Endothelial cell of umbilical vein (primary cell): ENCODE measurements at regions not wholly inside any gene's neighbourhood (a gene's known extent, or its start where the extent isn't known, plus 50 kb on each side); places are given as distances from the start of the nearest gene placed in this dataset.

Experiments
- CTCF ChIP-seq, 2 donors: IDR thresholded peaks; 1 replicate in 1 of 2; 2 replicates in 1 of 2; pipeline ENCODE4 v1.5.1; 2011; ENCODE audit warnings: low read length in 2 of 2, mild to moderate bottlenecking in 2 of 2, moderate library complexity in 2 of 2, control low read depth in 1 of 2, inconsistent platforms in 1 of 2, low read depth in 1 of 2; ENCODE audit not compliant: insufficient read depth in 1 of 2; ENCODE audit errors: extremely low read depth in 1 of 2
- EZH2 ChIP-seq: IDR thresholded peaks from 2 replicates; pipeline ENCODE4 v1.6.1; 2012; ENCODE audit warnings: borderline replicate concordance, low read depth, mild to moderate bottlenecking, moderate library complexity, low read length, inconsistent platforms; ENCODE audit not compliant: severe bottlenecking
- MYC ChIP-seq: IDR thresholded peaks from one replicate; pipeline ENCODE4 v1.6.1; 2011; ENCODE audit warnings: mild to moderate bottlenecking, low read depth, low read length
- POLR2A ChIP-seq: IDR thresholded peaks from 2 replicates; pipeline ENCODE4 v1.6.1; 2012; ENCODE audit warnings: low read depth, mild to moderate bottlenecking, control low read depth, low read length
- POLR2AphosphoS5 ChIP-seq: IDR thresholded peaks from 2 replicates; pipeline ENCODE4 v1.6.1; 2012; ENCODE audit warnings: low read depth, mild to moderate bottlenecking, control low read depth, low read length, moderate library complexity; ENCODE audit not compliant: insufficient read depth
- TF ChIP-seq, protein P1 (sequence below): IDR thresholded peaks from 2 replicates; pipeline ENCODE4 v1.6.1; 2011; ENCODE audit not compliant: insufficient read depth, insufficient read length

DNA sequence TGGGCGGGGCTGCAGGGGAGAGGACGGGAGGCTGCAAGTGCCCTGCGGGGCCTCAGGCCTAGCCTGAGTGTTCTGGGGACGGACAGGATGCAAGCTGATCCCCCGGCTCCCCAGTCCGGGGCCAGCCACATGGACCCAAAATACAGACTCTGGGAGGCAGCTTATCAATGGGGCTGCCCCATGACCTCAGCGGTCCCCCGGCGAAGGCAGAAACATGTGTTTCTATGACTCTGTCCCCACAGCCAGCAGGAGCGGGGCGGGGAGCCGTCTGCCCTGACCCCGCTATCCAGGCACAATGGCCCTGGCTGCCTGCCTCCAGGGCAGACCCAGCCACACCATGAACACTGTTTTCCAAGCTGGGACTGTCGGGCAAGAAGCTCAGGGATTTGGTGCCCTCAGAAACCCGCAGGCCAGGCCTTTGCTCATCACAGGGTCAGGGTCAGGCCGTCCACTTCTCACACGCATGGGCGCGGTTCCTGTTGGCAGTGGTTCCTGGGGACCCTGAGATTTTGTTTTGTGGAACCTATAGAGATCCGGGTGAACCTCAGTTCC lies 75.0 kb downstream of the RFLNA start:
- TF ChIP-seq POLR2A (no peak), EZH2 (no peak), CTCF (IDR thresholded peaks at IDR 0.05; ENCODE audit: extremely low read depth in 1 of 2, insufficient read depth in 1 of 2, low read depth in 1 of 2, low read length in 2 of 2) (no peak), POLR2AphosphoS5 (no peak), MYC (no peak)
- TF ChIP-seq, protein P1, sequence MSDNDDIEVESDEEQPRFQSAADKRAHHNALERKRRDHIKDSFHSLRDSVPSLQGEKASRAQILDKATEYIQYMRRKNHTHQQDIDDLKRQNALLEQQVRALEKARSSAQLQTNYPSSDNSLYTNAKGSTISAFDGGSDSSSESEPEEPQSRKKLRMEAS, result no peak
